ENCODE measurements at regions not wholly inside any gene's neighbourhood (a gene's known extent, or its start where the extent isn't known, plus 50 kb on each side); places are given as distances from the start of the nearest gene placed in this dataset.

GRCh38 chr10:112896273-112896672 is 53.8 kb upstream of the TCF7L2 start:
- Histone ChIP-seq H4K20me1 (ENCODE audit: insufficient read depth, low read length) (no peaks in the 10 kb centered on the region), H3K9ac (ENCODE audit: low read depth, low read length) (no peak overlapping the region), H3K4me1 (ENCODE audit: insufficient read depth, low read length) (no peaks in the 10 kb centered on the region), H3K4me3 (ENCODE audit: low read depth in 1 of 2, low read length in 2 of 2) (no peak overlapping the region), H2AFZ (ENCODE audit: low read depth, low read length) (no peak overlapping the region), H3K79me2 (ENCODE audit: insufficient read depth, low read length) (no peaks in the 10 kb centered on the region), H3K27ac (ENCODE audit: low read length) (no peak overlapping the region), H3K4me2 (ENCODE audit: insufficient read depth, low read length) (no peak overlapping the region), H3K36me3 (ENCODE audit: insufficient read depth, low read length) (no peaks in the 10 kb centered on the region), H3K27me3 (ENCODE audit: insufficient read depth, low read length, poor library complexity) (no peaks in the 10 kb centered on the region), H3K9me3 (ENCODE audit: insufficient read depth, low read length, severe bottlenecking) (no peaks in the 10 kb centered on the region)
- TF ChIP-seq EZH2 (IDR thresholded peaks at IDR 0.05; ENCODE audit: borderline replicate concordance, low read depth, low read length, severe bottlenecking) (no peak), CTCF (IDR thresholded peaks at IDR 0.05; ENCODE audit: borderline replicate concordance, extremely low read depth, low read length, poor library complexity, severe bottlenecking) (no peak)
- DNase-seq, result no peak
- ATAC-seq (ENCODE audit: insufficient read depth, low read depth), result no peak

GRCh38 chr10:112896722-112897121 is 53.3 kb upstream of the TCF7L2 start:
- Histone ChIP-seq H3K27ac (ENCODE audit: low read length) (no peak overlapping the region), H3K27me3 (ENCODE audit: insufficient read depth, low read length, poor library complexity) (no peaks in the 10 kb centered on the region), H3K9me3 (ENCODE audit: insufficient read depth, low read length, severe bottlenecking) (no peaks in the 10 kb centered on the region), H4K20me1 (ENCODE audit: insufficient read depth, low read length) (no peaks in the 10 kb centered on the region), H3K4me2 (ENCODE audit: insufficient read depth, low read length) (no peak overlapping the region), H3K79me2 (ENCODE audit: insufficient read depth, low read length) (no peaks in the 10 kb centered on the region), H3K4me3 (ENCODE audit: low read depth in 1 of 2, low read length in 2 of 2) (no peak overlapping the region), H3K36me3 (ENCODE audit: insufficient read depth, low read length) (no peaks in the 10 kb centered on the region), H3K9ac (ENCODE audit: low read depth, low read length) (no peak overlapping the region), H3K4me1 (ENCODE audit: insufficient read depth, low read length) (no peaks in the 10 kb centered on the region), H2AFZ (ENCODE audit: low read depth, low read length) (no peak overlapping the region)
- TF ChIP-seq CTCF (IDR thresholded peaks at IDR 0.05; ENCODE audit: borderline replicate concordance, extremely low read depth, low read length, poor library complexity, severe bottlenecking) (no peak), EZH2 (IDR thresholded peaks at IDR 0.05; ENCODE audit: borderline replicate concordance, low read depth, low read length, severe bottlenecking) (no peak)
- ATAC-seq (ENCODE audit: insufficient read depth, low read depth) (no peak), DNase-seq (no peak)

- no peak overlapping the region for H3K4me3 ChIP-seq (ENCODE audit: low read depth in 1 of 2, low read length in 2 of 2)
- no peaks in the 10 kb centered on the region for H3K36me3 ChIP-seq (ENCODE audit: insufficient read depth, low read length)
- H3K4me1 ChIP-seq (ENCODE audit: insufficient read depth, low read length), result no peaks in the 10 kb centered on the region
- no peak overlapping the region for H3K27ac ChIP-seq (ENCODE audit: low read length)
- H2AFZ ChIP-seq (ENCODE audit: low read depth, low read length), result no peak overlapping the region
- DNase-seq (no peak), ATAC-seq (ENCODE audit: insufficient read depth, low read depth) (no peak)
- no peaks in the 10 kb centered on the region for H4K20me1 ChIP-seq (ENCODE audit: insufficient read depth, low read length)
- no peaks in the 10 kb centered on the region for H3K79me2 ChIP-seq (ENCODE audit: insufficient read depth, low read length)
- TF ChIP-seq EZH2 (IDR thresholded peaks at IDR 0.05; ENCODE audit: borderline replicate concordance, low read depth, low read length, severe bottlenecking) (no peak), CTCF (IDR thresholded peaks at IDR 0.05; ENCODE audit: borderline replicate concordance, extremely low read depth, low read length, poor library complexity, severe bottlenecking) (no peak)
- no peaks in the 10 kb centered on the region for H3K27me3 ChIP-seq (ENCODE audit: insufficient read depth, low read length, poor library complexity)
- H3K9ac ChIP-seq (ENCODE audit: low read depth, low read length), result no peak overlapping the region
- no peak overlapping the region for H3K4me2 ChIP-seq (ENCODE audit: insufficient read depth, low read length)
- no peaks in the 10 kb centered on the region for H3K9me3 ChIP-seq (ENCODE audit: insufficient read depth, low read length, severe bottlenecking)
Measured at GRCh38 chr10:112898540-112899390, 51.3 kb upstream of the TCF7L2 start.

Data from DND-41 (cell line).